GM21360 (cell line): ENCODE measurements at regions not wholly inside any gene's neighbourhood (a gene's known extent, or its start where the extent isn't known, plus 50 kb on each side); places are given as distances from the start of the nearest gene placed in this dataset.
"Not testable (repeated sequence)": the region's sequence is repeated elsewhere in the genome, so short reads cannot be mapped to it uniquely, and the experiment has no call there.

Experiments
- ATAC-seq: cut with Tn5 transposase; IDR thresholded peaks from one replicate; pipeline ENCODE4 v1.9.1; 2021; ENCODE audit warnings: mild to moderate bottlenecking, moderate library complexity; ENCODE audit not compliant: unreplicated experiment

GRCh38 chr4:27119239-27119638 is 258.6 kb downstream of the STIM2 start:
- no peak for ATAC-seq

DNA sequence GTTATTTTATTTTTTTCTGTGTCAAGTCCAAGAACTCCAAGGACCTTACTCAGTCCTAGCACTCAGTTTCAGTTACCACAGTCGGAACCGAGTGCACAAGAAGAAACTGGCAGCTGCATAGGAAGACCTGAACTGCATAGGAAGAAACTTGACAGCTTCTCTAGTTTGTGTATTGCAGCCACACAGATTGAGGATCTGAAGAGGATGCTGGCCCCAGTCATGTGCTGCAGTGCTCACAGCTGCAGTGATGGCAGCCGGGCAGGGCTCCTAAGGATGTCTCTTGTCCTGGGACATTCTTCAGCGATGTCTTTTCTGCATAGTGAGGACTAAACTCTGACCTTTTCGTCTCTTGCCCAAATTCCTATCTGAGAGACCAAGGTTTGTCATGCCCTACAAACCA is 261.2 kb downstream of the STIM2 start:
- no peak for ATAC-seq

DNA sequence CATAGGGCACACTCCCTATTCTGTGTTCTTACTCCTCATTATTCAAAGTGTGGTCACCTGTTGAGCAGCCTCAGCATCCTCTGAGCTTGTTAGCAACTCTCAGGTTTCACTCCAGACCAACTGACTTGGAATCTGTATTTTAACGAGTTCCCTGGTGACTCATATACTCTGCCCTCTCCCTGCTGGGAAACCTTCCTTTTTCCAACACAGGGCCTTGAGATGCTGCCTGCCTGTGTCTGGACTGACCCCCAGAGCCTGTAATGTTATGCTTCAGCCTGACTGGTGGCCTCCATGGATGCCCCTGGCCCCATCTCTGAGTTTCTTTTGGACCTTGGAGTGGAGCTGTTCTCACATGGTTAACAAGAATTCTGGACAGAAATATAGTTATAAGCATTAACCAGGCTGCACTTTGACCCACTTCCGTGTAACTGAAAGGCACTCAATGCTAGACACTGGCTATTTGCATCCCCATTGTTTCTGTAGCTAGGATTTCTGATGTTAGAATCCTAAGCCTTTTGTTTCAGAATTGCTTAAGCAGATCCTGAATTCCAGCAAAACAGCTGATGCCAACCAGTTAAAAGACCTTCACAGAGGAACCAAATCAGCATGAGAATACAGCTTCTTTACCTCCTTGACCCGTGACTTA is 262.6 kb downstream of the STIM2 start:
- ATAC-seq = no peak

- ATAC-seq = no peak
Observed at GRCh38 chr4:27123769-27124124, 263.1 kb downstream of the STIM2 start.

- not testable (repeated sequence) for ATAC-seq
Observed at GRCh38 chr4:27126895-27127294, 266.3 kb downstream of the STIM2 start.

DNA sequence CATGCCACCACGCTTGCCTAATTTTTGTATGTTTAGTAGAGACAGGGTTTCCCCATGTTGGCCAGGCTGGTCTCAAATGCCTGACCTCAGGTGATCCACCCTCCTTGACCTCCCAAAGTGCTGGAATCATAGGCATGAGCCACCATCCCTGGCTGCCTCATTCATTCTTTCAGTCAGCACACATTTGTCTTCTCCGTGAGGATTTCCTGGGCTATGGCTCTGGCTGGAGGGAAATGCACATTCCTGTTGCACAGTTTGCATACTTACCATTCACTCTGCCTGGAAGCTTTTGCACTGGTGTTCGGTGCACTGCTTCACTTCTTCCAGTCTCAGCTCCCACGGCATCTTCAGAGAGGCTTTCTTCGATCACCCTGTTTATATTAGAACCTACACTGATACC is 267.8 kb downstream of the STIM2 start:
- no peak for ATAC-seq

DNA sequence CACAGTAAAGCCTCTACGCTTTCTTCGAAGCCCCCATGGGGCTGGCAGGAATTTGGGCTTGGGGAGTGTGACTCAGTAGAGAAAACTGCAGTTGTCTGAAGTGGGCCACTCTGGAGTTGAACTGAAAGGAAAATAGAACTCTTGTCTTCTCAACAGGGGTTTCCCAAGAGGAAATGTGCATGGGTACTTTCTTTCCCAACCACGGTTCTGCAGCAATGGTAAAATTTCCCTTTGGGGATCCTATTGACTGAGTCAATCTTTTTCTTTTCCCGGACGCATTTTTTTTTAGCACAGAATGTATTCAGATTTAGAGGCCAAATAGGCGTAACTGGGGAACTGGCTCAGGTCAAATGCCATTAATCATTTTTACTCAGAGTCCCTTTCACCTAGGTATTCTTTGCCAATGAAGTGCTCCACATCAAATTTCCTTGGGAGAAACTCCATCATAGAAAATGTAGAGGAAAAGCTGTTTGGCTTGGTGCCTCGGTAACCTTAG is 269.3 kb downstream of the STIM2 start:
- no peak for ATAC-seq

- ATAC-seq = no peak
Observed at GRCh38 chr4:27132497-27132896, 271.9 kb downstream of the STIM2 start.

- ATAC-seq = no peak
Observed at GRCh38 chr4:27140486-27140885, 279.8 kb downstream of the STIM2 start.

- no peak for ATAC-seq
Observed at GRCh38 chr4:27141530-27141929, 280.9 kb downstream of the STIM2 start.

GRCh38 chr4:27142841-27143240 is 282.2 kb downstream of the STIM2 start:
- ATAC-seq = no peak

- ATAC-seq = no peak
Observed at GRCh38 chr4:27145597-27145996, 285.0 kb downstream of the STIM2 start.

DNA sequence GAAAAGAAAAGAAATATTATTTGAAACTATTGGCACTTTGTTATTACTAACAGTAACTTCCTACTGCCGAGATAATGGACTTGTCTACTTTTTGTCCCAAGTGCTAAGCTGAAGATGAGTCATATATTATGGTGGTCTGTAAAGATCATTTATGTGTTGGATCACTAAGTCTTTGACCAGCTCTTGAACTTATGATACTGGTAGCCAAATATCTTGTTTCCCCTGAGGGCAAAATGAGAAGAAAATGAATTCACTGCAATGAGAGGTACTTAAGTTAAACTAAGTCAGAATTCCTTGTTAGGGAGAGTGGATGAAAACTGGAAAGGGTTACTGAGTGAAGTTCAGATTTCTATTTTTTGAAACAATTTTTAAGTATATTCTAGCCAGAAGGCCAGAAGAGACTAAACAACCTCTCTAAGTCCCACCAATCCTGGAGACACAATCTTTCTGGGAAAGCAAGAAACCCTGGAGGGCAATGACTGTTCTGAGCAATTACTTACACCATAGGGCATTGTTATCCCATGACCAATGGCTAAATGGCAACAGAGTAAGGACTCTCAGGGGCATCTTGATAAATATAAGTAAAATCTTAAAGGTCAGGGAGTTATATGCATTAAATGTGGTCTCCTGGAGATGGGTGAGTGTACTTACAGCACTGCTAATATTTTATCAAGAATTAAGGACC is 287.7 kb downstream of the STIM2 start:
- no peak for ATAC-seq

GRCh38 chr4:27149541-27150212 is 289.0 kb downstream of the STIM2 start:
- ATAC-seq = no peak

- no peak for ATAC-seq
Observed at GRCh38 chr4:27152703-27153102, 292.1 kb downstream of the STIM2 start.

- no peak for ATAC-seq
Observed at GRCh38 chr4:27154706-27155105, 294.1 kb downstream of the STIM2 start.

- ATAC-seq = no peak
Observed at GRCh38 chr4:27161191-27161590, 300.6 kb downstream of the STIM2 start.

GRCh38 chr4:27168783-27169182 is 308.1 kb downstream of the STIM2 start:
- no peak for ATAC-seq

- no peak for ATAC-seq
Observed at GRCh38 chr4:27173280-27173679, 312.6 kb downstream of the STIM2 start.

GRCh38 chr4:27176400-27176799 is 315.8 kb downstream of the STIM2 start:
- no peak for ATAC-seq

DNA sequence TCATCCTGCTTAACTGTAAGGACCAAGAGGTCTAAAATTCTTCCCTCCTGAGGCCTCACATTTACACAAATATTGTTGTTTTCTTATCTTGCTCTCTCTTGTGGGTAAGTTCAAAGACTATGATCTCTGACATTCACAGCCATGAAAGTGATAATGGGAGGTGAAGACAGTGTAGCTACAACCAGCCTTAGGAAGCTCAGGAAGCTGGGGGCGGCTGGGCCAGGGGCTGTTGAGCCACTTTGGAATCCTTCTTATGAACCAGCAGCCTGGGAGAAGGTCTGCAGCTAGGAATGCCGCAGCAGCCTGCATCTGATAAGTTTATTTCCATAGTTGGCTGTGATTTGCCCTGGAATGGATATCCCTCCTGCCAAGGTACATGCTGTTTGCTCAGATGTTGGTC is 316.2 kb downstream of the STIM2 start:
- no peak for ATAC-seq

DNA sequence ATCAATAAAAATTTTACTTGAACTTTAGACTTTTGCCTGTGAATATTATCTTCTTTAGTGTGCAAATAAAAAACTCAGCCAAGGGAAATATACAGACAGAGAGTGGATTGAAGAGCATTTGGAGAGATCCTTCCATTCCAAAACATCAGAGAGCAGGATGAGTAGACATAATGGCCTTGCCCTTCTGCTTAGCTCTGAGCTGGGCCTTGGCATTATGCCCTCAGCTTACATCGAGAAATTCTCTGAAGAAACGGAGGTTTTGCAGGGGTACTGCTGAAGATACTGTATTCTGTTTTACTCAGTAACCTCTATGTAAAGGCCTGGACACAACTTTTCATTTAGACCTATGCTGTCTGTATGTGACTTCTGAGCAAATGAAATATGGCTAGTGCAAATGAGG is 317.4 kb downstream of the STIM2 start:
- ATAC-seq = no peak
